Bronchial epithelial cell (primary cell): ENCODE measurements at regions not wholly inside any gene's neighbourhood (a gene's known extent, or its start where the extent isn't known, plus 50 kb on each side); places are given as distances from the start of the nearest gene placed in this dataset.
A peak's percentile ranks its signal among the peaks of the same experiment; 100 is the strongest.

Source experiments
- DNase-seq: peaks from one replicate; pipeline ENCODE4 v3.0.0-alpha.2; 2010; ENCODE audit warnings: low read depth
- FAIRE-seq: peaks from 2 replicates; lab custom pipeline; 2011; peaks lifted over from hg19 to GRCh38; lab: Jason Lieb, UNC
- H3K27me3 ChIP-seq: 2 replicates; pipeline ENCODE4 v1.5.1; 2011; ENCODE audit warnings: low read length; ENCODE audit not compliant: control insufficient read depth, insufficient read depth
- H3K36me3 ChIP-seq: 2 replicates; pipeline ENCODE4 v1.5.1; 2011; ENCODE audit warnings: low read length; ENCODE audit not compliant: control insufficient read depth, insufficient read depth
- H3K4me3 ChIP-seq: 2 replicates; pipeline ENCODE4 v1.5.1; 2011; ENCODE audit warnings: mild to moderate bottlenecking, low read depth, low read length, control low read depth
- TF ChIP-seq, protein P1 (sequence below): IDR thresholded peaks from 2 replicates; pipeline ENCODE4 v1.5.1; 2011; ENCODE audit warnings: mild to moderate bottlenecking, moderate library complexity, low read length, control low read depth, inconsistent platforms; ENCODE audit not compliant: insufficient read depth, severe bottlenecking

DNA sequence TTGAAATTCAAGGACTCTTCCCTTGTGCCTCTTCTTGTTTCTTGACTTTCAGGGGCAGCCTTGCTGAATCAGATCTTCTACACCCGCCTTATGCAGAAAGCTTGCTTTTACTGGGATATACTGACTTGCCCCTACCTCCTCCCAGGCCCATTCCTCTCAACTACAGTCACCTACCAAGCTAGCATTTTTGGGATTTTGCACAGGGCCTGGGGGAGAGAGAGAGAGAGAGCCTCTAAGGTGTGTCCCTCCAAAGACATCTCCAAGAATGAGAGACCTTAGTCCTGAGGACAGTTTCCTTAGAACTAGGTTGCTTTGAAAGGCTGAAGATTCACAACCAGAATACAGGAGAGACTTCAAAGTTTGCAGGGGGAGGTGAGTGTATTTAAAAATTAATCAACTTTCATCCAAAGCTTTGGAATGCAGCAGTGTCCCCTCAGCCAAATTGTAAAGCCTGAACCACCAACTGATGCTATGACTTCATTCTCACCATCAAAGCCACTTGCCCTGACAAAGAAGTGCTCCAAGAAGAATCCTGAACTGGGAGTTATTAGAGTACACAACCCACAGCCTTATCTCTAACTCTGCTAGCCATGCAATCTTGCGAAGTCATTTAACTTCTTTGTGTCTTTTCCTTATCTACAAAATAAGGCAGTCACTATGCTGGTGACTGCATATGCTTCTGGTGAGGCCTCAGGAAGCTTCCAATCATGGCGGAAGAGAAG lies 96.1 kb upstream of the EGLN3 start:
- no peak overlapping the region for H3K4me3 ChIP-seq
- no peaks in the 10 kb centered on the region for H3K27me3 ChIP-seq
- TF ChIP-seq, protein P1, sequence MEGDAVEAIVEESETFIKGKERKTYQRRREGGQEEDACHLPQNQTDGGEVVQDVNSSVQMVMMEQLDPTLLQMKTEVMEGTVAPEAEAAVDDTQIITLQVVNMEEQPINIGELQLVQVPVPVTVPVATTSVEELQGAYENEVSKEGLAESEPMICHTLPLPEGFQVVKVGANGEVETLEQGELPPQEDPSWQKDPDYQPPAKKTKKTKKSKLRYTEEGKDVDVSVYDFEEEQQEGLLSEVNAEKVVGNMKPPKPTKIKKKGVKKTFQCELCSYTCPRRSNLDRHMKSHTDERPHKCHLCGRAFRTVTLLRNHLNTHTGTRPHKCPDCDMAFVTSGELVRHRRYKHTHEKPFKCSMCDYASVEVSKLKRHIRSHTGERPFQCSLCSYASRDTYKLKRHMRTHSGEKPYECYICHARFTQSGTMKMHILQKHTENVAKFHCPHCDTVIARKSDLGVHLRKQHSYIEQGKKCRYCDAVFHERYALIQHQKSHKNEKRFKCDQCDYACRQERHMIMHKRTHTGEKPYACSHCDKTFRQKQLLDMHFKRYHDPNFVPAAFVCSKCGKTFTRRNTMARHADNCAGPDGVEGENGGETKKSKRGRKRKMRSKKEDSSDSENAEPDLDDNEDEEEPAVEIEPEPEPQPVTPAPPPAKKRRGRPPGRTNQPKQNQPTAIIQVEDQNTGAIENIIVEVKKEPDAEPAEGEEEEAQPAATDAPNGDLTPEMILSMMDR, result no peak
- H3K36me3 ChIP-seq, result no peaks in the 10 kb centered on the region
- no peak for FAIRE-seq
- DNase-seq, result no peak

DNA sequence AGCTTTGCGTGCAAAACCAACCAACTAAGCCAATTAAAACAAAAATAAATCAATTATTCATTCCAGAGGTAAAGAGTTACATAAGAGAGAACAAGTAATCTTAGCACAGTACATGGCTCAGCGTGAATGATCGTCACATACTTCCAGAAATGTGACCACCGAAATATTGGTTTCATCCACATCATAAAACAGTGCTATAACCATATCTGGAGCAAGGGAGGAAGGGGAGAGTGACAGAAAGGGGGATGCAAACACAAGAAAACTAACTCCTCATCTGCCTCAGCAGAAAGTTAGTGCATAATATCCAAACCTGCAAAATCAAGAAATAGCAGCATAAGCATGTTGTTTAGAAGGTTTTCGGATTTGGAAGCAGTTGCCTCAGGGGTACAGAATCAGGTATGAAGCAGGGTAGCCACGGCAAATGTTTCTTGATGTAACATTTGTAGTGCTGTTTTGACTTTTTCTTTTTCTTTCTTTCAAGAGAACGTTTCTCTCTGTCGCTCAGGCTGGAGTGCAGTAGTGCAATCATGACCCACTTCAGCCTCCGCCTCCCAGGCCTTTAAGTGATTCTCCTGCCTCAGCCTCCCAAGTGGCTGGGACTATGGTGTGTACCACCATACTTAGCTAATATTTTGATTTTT lies 93.9 kb upstream of the EGLN3 start:
- DNase-seq (no peak), FAIRE-seq (no peak)
- Histone ChIP-seq H3K4me3 (no peak overlapping the region), H3K27me3 (no peaks in the 10 kb centered on the region), H3K36me3 (no peaks in the 10 kb centered on the region)
- TF ChIP-seq, protein P1, result no peak

DNA sequence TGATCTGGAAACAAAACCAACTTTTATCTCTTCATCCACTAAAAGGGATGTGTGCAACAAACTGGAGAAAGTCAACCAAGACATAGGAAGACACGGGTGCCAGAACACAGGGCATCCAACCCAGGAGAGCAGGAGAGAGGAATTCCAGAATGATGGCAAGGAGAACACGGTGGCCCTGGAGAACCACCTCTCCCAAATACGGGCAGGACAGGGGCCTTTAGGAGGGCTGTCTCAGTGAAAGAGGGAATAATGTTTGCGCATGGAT lies 93.4 kb upstream of the EGLN3 start:
- no peak for DNase-seq
- Histone ChIP-seq H3K4me3 (no peak overlapping the region), H3K27me3 (no peaks in the 10 kb centered on the region), H3K36me3 (no peaks in the 10 kb centered on the region)
- TF ChIP-seq, protein P1, result no peak
- FAIRE-seq, result no peak

DNA sequence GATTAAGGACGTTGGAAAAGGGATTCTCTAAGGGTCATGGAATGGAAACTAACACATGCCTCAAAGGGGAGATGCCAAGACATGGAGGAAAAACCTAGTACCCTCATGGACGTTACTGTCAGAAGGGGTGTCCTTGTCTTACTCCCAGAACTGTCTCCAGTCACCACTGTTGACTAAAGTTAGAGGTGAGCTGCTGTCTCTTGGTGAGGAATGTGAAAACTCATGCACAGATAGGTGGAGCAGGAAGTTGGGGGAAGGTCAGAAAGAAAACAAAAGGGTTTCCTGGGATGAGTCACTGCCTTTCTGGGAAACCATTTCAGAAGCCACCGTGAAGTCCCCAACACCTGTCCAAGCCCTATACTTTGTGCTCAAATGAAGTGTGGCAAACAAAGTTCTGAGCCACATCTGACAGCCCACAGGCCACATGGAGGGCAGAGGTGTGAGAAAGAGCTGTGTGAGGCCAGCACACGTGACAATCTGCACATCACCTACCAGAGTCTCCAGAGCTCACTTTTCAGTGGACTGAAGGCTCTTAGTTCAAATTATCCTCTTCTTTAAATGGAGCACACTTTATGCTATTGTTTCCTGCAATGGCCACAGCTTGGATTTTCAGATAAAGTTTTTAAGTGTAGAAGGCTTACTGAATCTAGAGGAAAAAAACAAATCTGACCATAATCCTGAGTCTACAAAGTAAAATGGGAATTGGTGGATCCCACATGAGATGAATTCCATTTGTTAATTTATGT lies 92.9 kb upstream of the EGLN3 start:
- no peaks in the 10 kb centered on the region for H3K36me3 ChIP-seq
- H3K27me3 ChIP-seq, result no peaks in the 10 kb centered on the region
- DNase-seq, result peak; percentile 90
- TF ChIP-seq, protein P1, result no peak
- no peak overlapping the region for H3K4me3 ChIP-seq
- peak; percentile 85 for FAIRE-seq

DNA sequence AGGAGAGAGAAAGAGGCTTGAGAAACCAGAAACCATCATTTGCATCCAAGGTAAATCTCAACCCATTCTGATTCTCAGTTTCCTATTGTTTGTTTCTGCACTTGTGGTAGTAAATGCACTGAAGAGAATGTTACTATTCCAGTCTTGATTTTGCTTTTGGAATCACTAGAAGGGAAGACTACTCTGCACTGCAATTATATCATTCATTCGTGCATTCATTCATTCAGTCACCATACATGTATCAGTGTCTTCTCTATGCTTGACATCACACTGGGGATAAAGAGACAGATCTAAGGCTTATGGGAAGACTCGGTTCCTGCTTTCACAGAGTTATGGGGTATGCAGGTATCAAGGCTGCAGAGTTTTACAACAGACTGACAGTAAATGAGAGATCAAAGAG lies 90.3 kb upstream of the EGLN3 start:
- FAIRE-seq (no peak), DNase-seq (no peak)
- Histone ChIP-seq H3K36me3 (no peaks in the 10 kb centered on the region), H3K4me3 (no peak overlapping the region), H3K27me3 (no peaks in the 10 kb centered on the region)
- TF ChIP-seq, protein P1, result no peak
